NCI-H510A treated with DMSO at 0.1 percent for 48 hours (cell line): ENCODE measurements at regions not wholly inside any gene's neighbourhood (a gene's known extent, or its start where the extent isn't known, plus 50 kb on each side); places are given as distances from the start of the nearest gene placed in this dataset.
"Not testable (repeated sequence)": the region's sequence is repeated elsewhere in the genome, so short reads cannot be mapped to it uniquely, and the experiment has no call there.

ENCODE experiments used
- DNase-seq: peaks from one replicate; lab custom pipeline; 2025; lab: John Stamatoyannopoulos, UW

DNA sequence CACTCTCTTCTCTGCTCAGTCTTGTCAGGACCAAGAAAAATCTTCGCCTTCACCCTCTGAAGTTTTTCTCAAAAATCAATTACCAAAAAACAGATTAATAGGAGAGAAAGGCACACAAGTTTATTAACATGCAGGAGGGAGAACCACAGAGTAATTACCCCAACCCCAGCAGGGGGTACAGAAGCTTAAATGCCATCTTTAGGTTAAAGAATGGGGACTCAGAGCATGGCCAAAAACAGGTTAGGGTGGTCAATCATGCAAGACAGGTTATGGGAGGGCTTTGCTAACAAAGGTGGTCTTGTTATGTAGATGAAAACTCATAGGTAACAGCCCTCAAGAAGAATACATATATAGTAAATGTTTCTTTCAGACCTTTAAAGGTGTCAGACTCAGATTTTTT lies 100.5 kb upstream of the BTN3A2 start:
- no peak for DNase-seq

DNA sequence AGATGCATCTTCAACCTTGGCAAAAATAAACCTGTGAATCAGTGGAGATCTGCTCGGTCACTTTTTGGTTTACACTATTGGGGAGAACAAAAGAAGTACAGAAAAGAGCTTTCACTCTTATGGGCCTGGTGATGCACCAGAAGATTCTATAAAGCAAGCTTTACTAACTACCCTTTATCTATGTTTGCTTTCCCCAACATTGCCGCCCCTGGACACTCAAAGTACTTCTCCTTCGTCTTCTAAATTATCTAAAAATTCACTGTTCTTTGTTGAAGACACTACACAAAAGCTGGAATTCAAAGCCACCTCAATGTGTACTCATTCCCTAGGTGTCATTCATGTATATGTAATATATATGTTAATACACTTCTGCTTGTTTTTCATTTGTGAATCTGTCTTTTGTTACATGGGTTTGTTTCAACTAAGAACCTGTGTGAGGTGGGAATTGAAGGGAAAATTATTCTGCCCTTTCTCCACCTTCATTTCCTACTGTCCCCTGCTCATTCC lies 97.9 kb upstream of the BTN3A2 start:
- DNase-seq: no peak

DNA sequence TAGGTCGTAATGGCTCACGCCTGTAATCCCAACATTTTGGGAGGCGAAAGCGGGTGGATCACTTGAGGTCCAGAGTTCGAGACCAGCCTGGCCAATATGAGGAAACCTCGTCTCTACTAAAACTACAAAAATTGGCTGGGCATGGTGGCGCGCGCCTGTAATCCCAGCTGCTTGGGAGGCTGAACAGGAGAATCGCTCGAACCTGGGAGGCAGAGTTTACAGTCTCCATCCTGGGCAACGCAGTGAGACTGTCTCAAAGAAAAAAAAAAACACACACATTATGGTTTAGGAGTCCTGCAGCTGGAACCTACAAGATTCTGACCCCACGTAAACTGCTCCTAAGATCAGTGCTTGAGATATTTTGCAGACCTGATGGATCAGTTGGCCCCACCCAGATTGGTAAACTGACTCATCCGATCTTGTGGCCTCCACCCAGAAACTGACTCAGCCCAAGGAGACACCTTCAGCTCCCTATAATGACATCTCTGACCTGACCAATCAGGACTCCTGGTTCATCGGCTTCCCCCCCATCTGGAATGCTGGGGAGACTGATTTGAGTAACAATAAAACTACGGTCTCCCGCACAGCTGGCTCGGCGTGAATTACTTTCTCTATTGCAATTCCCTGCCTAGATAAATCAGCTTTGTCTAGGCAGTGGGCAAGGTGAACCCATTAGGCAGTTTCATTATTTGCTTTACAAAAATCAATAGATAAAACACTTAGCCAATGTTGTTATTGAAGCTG lies 96.2 kb upstream of the BTN3A2 start:
- peak; percentile 11 for DNase-seq

DNA sequence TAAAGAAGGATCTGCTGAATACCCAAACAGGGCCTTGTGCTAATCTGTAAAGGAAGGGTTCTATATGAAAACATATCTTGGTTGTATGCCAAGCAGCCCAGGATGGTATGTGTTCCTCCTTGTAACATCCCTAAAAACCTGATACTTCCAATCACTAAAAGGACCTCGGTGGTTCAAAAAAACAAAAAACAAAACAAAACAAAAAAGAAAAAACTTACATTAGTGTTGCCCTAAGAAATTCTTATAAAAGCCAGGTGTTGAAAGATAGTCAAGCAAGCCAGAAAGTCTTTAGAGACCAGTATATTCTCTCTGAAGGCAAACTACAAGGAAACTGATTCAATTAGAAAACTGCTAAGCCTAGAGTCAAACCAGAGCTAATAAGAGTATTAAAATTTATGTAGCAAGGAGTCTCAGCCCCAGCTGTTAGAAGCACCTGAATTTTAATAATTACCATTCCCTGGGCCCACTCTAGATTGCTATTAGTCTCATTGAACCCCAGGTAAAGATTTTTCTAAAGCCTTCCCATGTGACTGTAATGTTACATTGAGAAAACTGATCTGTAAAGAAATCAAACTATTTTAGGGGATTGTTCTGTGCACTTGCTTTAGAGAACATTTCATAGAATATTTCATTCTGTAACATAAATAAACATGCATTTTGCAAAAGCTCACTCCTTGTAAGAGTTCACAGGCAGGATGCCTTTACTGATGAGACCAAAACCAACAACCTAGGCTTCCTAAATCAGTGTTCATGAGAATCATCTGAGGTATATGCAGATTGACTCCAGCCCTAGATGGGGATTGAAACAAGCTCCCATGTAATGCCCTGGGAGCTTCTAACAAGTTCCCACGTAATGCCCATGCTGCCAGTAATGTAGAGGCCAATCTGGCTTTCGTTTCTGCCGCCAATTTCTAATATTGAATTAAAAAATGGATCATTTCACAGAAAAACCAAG lies 95.2 kb upstream of the BTN3A2 start:
- DNase-seq: no peak

DNA sequence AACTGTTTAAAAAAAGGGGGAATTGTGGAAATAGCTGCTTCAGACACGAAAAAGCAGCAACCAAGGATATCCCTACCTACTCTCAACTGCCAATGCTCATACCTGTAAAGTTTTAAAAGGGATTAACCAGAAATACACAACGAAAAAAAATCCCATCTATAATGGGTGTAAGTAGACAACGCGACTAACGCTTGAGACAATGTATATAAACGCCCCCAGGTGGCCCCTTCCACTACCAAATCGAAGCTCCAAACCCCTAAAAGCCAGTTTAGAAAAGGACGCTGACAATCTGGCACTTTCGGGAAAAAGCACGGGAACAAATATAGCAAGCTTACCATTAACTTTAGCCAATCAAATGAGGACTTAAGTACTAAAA lies 94.5 kb upstream of the BTN3A2 start:
- DNase-seq: no peak

DNA sequence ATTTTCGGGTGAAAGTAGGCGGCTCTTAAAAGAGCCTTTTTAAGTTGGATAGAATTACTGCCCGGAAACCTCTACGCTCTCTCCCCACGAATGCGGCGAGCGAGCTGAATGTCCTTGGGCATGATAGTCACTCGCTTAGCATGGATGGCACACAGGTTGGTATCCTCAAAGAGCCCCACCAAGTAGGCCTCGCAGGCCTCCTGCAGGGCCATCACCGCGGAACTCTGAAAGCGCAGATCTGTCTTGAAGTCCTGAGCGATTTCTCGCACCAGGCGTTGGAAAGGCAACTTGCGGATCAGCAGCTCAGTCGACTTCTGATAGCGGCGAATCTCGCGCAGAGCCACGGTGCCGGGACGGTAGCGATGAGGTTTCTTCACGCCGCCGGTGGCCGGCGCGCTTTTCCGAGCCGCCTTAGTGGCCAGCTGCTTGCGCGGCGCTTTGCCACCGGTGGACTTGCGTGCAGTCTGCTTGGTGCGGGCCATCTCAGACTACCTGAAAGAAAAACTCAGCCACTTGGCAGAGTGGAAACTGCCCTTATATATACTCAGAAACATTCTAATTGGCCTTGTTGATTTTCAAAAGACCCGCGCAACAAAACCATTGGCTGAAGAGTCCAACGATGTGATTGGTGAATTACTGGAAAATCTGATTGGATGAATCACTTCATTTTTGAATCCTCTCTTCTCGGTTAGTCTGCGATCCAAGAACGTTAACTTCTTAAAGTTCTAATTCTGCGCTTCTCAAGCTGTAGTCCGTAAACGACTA lies 93.9 kb upstream of the BTN3A2 start:
- no peak for DNase-seq

DNA sequence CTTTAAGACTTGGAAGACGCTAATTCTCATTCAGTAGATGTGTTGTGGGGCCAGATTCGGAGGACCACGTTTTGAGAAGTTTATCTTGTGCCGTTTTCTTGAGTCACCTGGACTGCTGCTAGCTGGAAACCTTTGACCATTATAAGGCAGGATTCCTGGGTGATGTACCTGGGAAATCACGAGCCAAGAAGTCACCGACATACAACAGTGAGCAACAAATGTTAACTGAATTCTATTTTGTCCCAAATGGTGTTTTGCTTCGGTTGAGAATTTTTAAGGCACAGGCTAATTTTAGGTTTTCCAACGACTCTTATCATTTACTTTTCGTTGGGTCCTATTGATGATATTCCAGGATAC lies 93.4 kb upstream of the BTN3A2 start:
- no peak for DNase-seq

DNA sequence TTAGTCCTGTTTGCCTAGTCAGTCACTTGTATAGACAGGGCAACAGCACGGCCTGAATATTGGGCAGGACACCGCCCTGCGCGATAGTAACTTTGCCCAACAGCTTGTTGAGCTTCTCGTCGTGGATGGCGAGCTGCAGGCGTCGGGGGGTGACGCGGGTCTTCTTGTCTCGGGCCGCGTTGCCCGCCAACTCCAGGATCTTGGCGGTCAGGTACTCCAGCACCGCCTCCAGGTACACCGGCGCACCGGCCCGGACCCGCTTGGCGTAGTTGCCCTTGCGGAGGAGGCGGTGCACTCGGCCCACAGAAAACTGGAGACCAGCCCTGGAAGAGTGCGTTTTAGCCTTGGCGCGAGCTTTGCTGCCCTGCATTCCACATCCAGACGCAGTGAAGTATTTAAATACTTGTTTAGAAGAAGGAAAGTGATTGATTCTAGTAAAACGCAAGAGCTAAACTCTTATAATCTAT lies 92.8 kb upstream of the BTN3A2 start:
- no peak for DNase-seq

DNA sequence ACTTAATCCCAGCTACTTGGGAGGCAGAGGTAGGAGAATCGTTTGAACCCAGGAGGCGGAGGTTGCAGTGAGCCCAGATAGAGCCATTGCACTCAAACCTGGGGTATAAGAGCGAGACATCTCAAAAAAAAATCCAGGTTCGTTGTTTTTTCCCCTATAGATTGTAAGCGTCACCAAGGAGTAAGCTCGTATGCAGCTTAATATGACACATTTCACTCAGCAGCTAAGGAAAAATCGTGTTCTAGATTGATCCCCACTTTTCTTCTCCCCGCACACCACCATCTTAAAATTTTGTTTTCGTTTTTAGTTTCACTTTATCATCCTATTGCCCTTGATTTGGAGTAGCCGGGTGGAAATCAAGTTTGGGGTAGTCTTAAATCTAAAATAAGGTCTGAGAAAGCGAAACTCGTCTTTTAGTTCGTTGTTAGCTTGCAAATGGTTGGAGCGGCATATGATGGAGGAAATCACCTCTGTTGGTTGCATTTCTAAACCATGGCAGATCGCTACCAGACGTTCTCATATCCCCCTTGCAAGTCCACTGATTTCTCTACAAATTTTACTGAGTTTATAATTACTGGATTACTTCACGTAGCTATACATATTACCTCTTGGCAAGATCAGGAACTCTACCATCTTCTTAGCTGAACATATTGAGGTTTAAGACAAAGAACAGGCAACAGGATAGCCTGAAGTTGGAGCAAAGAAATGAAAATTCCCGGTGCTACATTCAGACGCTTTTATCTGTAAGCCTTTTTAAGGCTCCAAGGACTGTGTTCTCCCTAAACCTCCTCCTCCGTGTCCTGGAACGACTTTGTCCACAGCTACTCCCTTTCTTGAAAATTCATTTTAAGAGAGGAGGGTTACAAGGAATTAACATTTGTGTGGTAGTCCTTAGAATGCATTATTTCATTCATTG lies 91.1 kb upstream of the BTN3A2 start:
- DNase-seq: no peak

DNA sequence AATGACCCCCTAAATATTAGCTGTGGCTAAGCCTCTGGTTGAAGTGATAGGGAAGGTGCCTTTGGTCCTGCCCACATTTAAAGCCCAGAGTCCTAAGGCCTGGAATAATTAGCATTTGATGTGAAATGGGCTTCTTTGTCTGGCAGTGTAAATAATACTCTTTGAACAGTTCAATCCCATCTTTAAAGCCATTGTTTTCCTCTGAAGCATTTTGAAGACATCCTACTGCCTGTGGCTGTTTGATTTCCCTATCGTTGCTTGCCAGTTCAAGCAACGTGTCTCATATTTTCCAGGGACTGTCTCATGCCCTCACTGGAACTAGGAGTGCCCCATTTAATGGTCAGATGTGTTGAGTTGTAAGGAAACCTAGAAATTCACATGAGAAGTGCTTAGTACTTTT lies 89.3 kb upstream of the BTN3A2 start:
- DNase-seq: no peak

DNA sequence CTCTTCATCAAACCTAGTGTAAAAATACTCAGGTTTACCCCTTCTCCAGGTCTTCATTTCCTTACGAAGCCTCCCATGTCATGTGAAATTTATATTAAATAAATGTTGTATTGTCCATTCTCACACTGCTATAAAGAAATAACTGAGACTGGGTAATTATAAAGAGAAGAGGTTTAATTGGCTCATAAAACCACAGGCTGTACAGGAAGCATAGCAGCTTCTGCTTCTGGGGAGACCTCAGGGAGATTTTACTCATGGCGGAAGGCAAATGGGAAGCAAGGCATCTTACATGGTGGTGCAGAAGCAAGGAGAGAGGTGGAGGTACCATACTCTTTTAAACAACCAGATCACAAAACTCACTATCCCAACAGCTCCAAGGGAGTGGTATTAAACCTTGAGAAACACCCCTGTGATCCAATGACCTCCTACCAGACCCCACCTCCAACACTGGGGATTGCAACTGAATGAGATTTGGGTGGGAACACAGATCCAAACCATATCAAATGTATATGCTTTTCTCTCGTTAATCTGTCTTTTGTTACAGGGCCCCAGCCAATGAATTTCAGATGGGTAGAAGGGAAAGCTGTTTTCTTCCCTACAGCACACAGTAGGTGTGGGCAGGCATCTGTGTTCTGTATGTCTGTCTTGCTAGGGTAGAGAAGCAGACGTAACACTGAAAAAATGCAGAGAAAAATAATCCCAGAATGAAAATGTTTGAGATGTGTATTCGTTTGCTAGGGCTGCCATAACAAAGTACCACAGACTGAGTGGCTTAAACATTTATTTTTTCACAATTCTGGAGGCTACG lies 88.0 kb upstream of the BTN3A2 start:
- DNase-seq: no peak

DNA sequence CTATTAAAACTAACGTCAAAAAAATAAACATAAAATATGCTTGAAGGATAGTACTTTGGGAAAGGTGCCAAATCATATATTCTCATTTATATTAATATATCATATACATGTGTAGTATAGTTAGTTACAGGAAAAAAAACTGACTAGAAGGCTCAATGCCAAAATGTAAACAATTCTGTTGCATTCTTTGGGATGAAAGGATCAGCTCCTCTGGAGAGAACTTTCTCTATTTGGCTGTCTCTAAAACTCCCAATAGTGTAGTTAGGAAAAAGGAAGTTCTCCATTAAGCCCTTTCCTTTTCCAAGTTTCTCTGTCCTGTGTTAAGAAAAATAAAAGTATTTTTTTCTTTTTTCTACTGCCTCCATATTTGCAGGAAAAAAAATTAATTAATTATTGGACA lies 86.5 kb upstream of the BTN3A2 start:
- no peak for DNase-seq

DNA sequence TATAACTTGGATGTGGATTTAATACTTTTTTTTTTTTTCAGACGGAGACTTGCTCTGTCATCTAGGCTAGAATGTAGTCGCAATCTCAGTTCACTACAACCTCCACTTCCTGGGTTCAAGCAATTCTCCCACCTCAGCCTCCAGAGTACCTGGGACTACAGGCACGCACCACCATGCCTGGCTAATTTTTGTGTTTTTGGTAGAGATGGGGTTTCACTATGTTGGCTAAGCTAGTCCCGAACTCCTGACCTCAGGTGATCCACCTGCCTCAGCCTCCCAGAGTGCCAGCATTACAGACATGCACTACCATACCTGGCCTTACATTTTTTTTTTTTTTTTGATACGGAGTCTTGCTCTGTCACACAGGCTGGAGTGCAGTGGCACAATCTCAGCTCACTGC lies 85.6 kb upstream of the BTN3A2 start:
- not testable (repeated sequence) for DNase-seq

DNA sequence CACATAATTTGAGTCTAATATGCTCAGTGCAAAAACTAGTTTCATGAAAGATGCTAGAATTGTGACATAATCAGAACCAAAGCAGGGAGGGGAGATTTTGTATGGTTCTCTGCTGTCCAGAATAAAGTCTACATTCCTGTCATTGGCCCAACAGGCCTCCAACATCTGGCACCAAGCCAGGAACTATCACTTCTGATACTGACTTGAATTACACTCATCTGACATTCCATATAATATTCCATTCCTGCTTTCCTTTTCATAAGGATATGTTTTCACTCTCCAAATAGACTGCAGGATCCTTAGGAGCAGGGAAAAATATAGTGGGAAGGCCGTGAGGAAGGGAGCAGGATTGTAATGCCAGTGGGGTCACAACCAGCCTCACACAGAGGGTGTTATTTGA lies 84.6 kb upstream of the BTN3A2 start:
- no peak for DNase-seq

DNA sequence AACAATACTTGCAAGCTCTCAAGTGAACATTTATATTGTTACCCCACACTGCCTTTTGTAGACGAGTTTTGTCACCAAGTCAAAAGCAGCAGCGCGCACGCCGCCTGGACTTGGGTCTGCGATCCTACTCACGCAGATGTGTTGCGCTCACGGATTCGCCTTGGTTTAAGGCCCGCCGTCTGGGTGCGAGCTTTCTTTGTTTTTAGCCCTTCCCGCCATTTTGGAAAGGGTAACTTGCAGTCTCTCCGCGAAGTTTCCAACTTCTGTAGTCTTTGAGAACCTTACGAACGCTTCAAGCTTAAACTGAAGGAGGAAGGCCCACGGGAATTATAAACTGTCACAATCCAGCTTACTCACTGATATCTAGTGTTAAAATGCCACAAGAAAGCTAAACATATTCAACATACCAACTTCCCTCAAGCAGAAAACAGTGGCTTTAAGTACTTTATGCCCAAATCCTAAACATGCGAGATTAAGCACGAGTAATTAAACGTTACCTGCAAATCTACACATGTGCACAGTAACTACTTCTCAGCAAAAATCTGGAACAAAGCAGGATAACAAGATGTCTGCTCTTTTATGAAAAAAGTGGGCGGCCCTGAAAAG lies 80.4 kb upstream of the BTN3A2 start:
- DNase-seq: peak; percentile 71

DNA sequence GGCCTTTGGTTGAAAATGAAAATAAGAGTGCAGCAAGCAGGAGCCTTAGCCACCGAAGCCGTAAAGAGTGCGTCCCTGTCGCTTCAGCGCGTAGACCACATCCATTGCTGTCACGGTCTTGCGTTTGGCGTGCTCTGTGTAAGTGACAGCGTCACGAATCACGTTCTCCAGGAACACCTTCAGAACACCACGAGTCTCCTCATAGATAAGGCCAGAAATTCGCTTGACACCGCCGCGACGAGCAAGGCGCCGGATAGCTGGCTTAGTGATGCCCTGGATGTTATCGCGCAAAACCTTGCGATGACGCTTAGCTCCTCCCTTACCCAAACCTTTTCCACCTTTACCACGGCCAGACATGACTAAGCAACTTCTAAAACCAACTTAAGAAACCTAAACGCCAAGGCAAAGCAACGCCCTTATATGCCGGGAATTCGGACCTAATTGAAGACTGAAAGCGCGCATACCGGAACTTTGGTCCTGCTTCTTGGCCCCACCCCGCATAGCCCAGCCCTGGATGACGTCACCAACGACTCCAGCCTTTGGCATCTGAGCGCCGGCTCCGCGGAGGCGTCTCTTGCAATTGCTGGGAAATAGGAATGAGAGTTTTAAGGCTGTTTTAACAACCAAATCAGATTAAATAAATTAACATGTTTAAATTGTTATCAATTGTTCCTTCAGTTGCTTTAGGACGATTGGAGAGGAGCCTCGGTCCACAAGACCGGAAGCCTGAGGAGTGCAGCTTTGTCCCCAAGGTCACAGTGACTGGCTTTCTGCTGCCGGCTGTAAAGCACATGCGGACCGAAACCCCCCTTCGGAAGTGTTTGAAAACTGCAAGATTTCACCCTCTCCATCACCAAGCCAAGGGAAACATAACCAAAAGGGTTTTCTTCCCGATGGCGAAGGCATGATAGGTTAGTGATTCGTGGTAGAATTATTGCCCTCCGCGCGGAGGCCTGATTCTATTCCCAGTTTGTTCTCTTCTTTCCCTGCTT lies 79.6 kb upstream of the BTN3A2 start:
- peak; percentile 93 for DNase-seq

DNA sequence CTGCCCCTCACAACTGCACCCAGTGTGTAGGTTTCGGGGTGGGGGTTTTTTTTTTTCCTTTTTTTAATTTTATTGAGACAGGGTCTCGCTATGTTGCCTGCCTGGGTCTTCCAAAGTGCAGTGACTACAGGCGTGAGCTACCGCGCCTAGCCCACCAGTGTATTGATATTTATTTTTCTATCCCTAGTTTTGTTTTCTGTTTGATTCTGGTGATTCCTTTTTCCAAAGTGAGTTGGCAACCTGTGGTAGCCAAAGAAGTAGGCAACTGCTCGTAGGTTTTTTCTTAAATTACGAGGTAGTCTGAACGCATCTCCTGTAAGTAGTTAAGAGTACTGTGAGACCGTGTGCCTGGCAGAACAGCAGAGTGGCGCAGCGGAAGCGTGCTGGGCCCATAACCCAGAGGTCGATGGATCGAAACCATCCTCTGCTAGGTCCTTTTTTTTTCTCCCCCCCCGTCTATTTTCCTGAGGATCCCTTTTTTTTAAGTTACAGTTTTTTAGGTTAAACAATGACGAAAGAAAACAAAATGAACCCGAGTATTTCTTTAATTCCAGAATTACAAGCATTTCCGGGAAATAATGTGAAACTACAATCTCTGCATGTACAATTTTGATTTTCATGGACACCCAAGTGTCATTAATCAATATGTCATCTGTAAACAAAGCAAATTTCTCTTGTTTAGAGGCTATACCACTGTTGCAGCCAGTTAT lies 78.7 kb upstream of the BTN3A2 start:
- DNase-seq: peak; percentile 84

DNA sequence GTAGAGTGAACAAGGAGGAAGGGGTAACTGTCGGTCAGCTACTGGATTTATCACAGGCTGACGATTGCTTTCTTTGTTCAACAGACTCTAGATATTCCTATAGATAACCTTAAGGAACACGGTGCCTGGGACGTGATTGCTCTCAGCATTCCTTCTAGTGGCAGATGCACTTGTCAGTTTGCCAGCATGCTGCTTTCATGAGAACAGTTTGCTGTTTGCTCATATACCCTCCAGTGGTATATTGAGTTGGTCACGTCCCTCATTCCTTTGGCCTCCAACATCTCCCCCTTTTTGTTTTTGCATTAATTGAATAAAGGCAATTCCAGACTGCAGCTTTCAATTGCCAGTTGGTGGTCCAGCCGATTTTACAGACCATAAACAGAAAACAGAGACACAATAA lies 76.8 kb upstream of the BTN3A2 start:
- no peak for DNase-seq
